HuH-7 (cell line): ENCODE measurements at regions not wholly inside any gene's neighbourhood (a gene's known extent, or its start where the extent isn't known, plus 50 kb on each side); places are given as distances from the start of the nearest gene placed in this dataset.
"Not testable (repeated sequence)": the region's sequence is repeated elsewhere in the genome, so short reads cannot be mapped to it uniquely, and the experiment has no call there.

Source experiments
- DNase-seq: peaks from one replicate; pipeline ENCODE4 v3.0.0; 2011; ENCODE audit warnings: low spot score

GRCh38 chr9:2243666-2244555 lies 228.8 kb downstream of the SMARCA2 start:
- DNase-seq: no peak

- no peak for DNase-seq
Measured at GRCh38 chr9:2247340-2247739, 232.2 kb downstream of the SMARCA2 start.

- DNase-seq: no peak
Measured at GRCh38 chr9:2248768-2249265, 233.7 kb downstream of the SMARCA2 start.

GRCh38 chr9:2253636-2254580 lies 238.8 kb downstream of the SMARCA2 start:
- DNase-seq: no peak

GRCh38 chr9:2255128-2255527 lies 240.0 kb downstream of the SMARCA2 start:
- no peak for DNase-seq

- DNase-seq: no peak
Measured at GRCh38 chr9:2257248-2257929, 242.2 kb downstream of the SMARCA2 start.

GRCh38 chr9:2260417-2261306 lies 245.5 kb downstream of the SMARCA2 start:
- no peak for DNase-seq

- DNase-seq: no peak
Measured at GRCh38 chr9:2261421-2262103, 246.4 kb downstream of the SMARCA2 start.

GRCh38 chr9:2262386-2263071 lies 247.4 kb downstream of the SMARCA2 start:
- no peak for DNase-seq

- DNase-seq: no peak
Measured at GRCh38 chr9:2263111-2263510, 248.0 kb downstream of the SMARCA2 start.

- DNase-seq: no peak
Measured at GRCh38 chr9:2263665-2264064, 248.5 kb downstream of the SMARCA2 start.

GRCh38 chr9:2264081-2264480 lies 248.9 kb downstream of the SMARCA2 start:
- DNase-seq: no peak

GRCh38 chr9:2267181-2267745 lies 252.1 kb downstream of the SMARCA2 start:
- no peak for DNase-seq

GRCh38 chr9:2269778-2270177 lies 254.6 kb downstream of the SMARCA2 start:
- DNase-seq: no peak

- DNase-seq: no peak
Measured at GRCh38 chr9:2270565-2270964, 255.4 kb downstream of the SMARCA2 start.

GRCh38 chr9:2271426-2271825 lies 256.3 kb downstream of the SMARCA2 start:
- DNase-seq: no peak

GRCh38 chr9:2274762-2275161 lies 259.6 kb downstream of the SMARCA2 start:
- DNase-seq: no peak

GRCh38 chr9:2276296-2276695 lies 261.1 kb downstream of the SMARCA2 start:
- DNase-seq: no peak

- not testable (repeated sequence) for DNase-seq
Measured at GRCh38 chr9:2277133-2277532, 262.0 kb downstream of the SMARCA2 start.
